SK-N-SH (cell line): ENCODE measurements at regions not wholly inside any gene's neighbourhood (a gene's known extent, or its start where the extent isn't known, plus 50 kb on each side); places are given as distances from the start of the nearest gene placed in this dataset.

ENCODE experiments used
- CTCF ChIP-seq: fragments of 200-600 bp; sonication (generic); IDR thresholded peaks from 2 replicates; pipeline ENCODE4 v1.6.1; 2017; ENCODE audit warnings: antibody characterized with exemption, mild to moderate bottlenecking, moderate library complexity
- ELF1 ChIP-seq: IDR thresholded peaks from 2 replicates; pipeline ENCODE4 v1.4.0; 2012
- EZH2phosphoT487 ChIP-seq: fragments of 200-600 bp; sonication (generic); IDR thresholded peaks from 2 replicates; pipeline ENCODE4 v1.6.1; 2017; ENCODE audit warnings: low read depth, mixed run types, mild to moderate bottlenecking, antibody characterized with exemption, moderate library complexity, borderline replicate concordance
- FOXM1 ChIP-seq: IDR thresholded peaks from 2 replicates; pipeline ENCODE4 v1.4.0; 2012; ENCODE audit warnings: low read depth, mild to moderate bottlenecking
- GABPA ChIP-seq: IDR thresholded peaks from 2 replicates; pipeline ENCODE4 v1.4.0; 2012; ENCODE audit warnings: low read depth, mild to moderate bottlenecking
- MAX ChIP-seq: IDR thresholded peaks from 2 replicates; pipeline ENCODE4 v1.4.0; 2012; ENCODE audit warnings: low read depth
- MXI1 ChIP-seq: IDR thresholded peaks from 2 replicates; pipeline ENCODE4 v1.6.1; 2012; ENCODE audit warnings: mild to moderate bottlenecking, low read depth, low read length, improper control_type of control experiment
- PBX3 ChIP-seq: IDR thresholded peaks from 2 replicates; pipeline ENCODE4; 2012
- POLR2AphosphoS5 ChIP-seq: IDR thresholded peaks from 2 replicates; pipeline ENCODE4 v1.6.1; 2012; ENCODE audit warnings: low read depth, low read length
- RCOR1 ChIP-seq: fragments of 150-350 bp; IDR thresholded peaks from 2 replicates; pipeline ENCODE4 v1.6.1; 2017; ENCODE audit warnings: antibody characterized with exemption, low read length
- RFX5 ChIP-seq: IDR thresholded peaks from 2 replicates; pipeline ENCODE4 v1.6.1; 2012; ENCODE audit warnings: mild to moderate bottlenecking, improper control_type of control experiment, low read length
- SIN3A ChIP-seq: IDR thresholded peaks from 2 replicates; pipeline ENCODE4 v1.6.1; 2012; ENCODE audit warnings: low read depth, mild to moderate bottlenecking, low read length, moderate library complexity, borderline replicate concordance
- YY1 ChIP-seq: IDR thresholded peaks from 2 replicates; pipeline ENCODE4 v1.4.0; 2012; ENCODE audit warnings: low read depth, mild to moderate bottlenecking

DNA sequence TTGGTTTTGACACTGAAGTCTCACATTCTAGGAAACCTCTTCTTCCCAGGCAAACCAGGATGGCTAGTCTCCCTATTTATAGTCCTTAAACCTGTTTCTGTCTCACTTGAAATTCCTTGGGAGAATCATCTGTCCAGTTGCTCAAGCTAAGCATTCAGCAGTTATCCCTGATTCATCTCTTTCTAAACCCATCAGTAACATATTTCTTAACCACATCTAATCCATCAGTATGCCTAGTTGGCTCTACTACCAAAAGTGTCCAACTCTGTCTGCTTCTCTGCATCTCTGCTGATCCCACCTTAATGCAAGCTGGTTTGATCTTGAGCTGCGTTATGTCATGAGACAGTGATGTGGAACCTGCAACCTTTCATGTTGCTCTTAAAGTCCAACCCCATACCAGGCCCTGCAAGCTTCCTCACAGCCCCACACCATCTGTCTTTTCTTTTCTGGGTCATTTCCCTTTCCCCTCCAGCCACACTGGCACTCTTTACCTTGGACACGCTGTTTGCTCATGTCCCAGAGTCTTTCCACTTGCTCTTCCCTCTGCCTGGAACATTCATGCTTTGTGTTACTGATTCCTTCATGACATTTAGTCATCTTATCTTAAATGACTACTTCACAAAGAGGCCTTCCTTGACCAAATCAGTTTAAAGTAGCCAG lies 380.8 kb upstream of the RGS6 start:
- TF ChIP-seq PBX3 (peak; percentile 79), CTCF (no peak), POLR2AphosphoS5 (0 out of 2 replicates have a peak, but pooled peaks have one; percentile 15), FOXM1 (no peak), ELF1 (no peak), SIN3A (no peak), MAX (no peak), MXI1 (no peak), RCOR1 (no peak), GABPA (no peak), YY1 (no peak), RFX5 (no peak), EZH2phosphoT487 (no peak)
